Hindlimb muscle (tissue), 1 donor: ENCODE measurements at regions not wholly inside any gene's neighbourhood (a gene's known extent, or its start where the extent isn't known, plus 50 kb on each side); places are given as distances from the start of the nearest gene placed in this dataset.
"Not testable (repeated sequence)": the region's sequence is repeated elsewhere in the genome, so short reads cannot be mapped to it uniquely, and the experiment has no call there.

ENCODE experiments used
- DNase-seq: peaks from one replicate; pipeline ENCODE4 v3.0.0-alpha.2; 2013

DNA sequence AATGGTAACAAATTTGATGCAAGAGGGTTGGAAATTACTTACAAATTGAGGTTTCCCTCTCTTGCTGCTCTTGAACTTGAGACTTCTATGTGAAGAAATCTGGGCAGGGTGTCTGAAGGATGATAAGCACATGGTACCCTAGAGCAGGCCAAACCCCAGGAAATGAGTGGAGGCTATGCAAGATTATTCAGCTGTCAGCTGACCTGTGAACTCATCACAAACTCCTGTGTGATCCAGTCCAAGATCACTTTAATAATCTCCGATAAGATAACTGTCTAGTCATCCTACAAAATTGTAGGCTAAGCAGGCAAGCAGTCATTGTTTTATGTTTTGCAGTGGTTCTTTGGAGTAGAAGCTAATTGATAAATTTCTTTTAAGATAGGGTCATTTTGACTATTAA, 213.1 kb downstream of the BTBD3 start:
- DNase-seq, result no peak

DNA sequence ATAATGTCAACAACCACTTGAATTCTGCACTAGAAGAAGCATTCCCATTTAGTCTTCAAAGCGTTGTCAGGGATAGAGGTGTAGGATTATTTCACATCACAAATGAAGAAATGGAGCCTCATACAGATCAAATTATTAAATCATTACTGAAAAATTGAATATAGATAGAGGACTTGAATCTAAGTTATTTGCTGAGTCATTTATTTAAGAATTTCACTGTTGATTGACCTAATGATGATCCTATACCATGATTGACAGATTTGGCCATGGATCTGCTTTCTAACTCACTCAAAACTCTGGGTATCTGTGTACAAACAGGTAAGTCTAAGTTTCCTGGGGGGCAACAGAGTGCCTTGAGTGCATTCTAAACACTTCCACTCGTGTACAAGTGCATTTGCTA, 215.9 kb downstream of the BTBD3 start:
- DNase-seq, result no peak

DNA sequence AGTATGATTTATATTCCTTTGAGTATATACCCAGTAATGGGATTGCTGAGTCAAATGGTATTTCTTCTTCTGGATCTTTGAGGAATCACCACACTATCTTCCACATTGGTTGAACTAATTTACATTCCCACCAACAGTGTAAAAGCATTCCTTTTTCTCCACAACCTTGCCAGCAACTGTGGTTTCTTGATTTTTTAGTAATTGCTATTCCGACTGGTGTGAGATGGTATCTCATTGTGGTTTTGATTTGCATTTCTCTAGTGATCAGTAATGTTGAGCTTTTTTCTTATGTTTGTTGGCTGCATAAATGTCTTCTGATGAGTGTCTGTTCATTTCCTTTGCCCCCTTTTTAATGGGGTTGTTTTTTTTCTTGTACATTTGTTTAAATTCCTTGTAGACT, 228.3 kb downstream of the BTBD3 start:
- DNase-seq, result not testable (repeated sequence)

DNA sequence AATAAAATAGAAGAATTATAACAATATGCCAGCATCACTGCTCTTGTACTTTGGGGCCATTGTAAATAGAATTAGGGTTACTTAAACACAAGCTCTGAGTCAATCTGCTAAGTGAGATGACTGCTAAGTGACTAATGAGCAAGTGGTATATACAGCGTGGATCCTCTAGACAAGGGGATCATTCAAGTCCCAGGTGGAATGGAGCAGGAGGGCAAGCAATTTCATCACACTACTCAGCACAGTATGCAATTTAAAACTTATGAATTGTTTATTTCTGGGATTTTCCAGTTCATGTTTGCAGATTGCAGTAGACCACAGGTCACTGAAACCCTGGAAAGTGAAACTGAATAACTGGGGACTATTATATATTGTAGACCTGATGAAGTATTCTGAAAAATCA, 235.3 kb downstream of the BTBD3 start:
- no peak for DNase-seq

DNA sequence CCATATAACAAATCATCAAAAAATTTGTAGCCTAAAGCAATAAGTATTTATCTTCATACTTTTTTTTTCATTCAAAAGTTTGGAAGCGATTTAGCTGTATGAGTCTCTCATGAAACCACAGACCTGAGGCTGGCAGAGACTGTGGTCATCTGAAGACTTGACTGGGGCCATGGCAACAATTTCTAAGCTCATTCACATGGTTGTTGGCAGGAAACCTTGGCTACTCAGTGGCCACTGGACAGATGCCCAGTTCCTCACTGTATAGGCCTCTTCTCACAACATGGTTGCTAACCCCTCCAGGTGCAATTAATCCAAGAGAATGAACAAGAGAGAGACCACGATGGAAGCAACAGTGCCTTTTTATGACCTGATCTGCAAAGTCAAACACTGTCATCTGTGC, 235.9 kb downstream of the BTBD3 start:
- DNase-seq, result no peak

DNA sequence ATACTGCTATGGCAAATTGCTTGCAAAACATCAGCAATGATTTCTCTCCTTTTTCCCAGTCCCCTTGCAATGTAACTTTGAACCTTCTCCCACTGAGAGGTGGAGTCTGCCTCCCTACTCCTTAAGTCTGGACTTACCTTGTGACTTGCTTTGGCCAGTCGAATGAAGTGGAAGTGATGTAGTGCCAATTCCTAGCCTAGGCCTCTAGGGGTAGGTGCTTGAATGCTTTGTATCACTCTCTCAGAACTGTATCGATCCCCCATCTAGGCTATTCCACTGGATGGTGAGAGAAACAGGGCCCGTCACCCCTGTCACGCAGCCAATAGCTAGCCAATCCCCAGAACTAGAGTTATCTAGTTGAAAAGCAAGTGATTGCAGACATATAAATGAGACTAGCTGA, 238.6 kb downstream of the BTBD3 start:
- no peak for DNase-seq

DNA sequence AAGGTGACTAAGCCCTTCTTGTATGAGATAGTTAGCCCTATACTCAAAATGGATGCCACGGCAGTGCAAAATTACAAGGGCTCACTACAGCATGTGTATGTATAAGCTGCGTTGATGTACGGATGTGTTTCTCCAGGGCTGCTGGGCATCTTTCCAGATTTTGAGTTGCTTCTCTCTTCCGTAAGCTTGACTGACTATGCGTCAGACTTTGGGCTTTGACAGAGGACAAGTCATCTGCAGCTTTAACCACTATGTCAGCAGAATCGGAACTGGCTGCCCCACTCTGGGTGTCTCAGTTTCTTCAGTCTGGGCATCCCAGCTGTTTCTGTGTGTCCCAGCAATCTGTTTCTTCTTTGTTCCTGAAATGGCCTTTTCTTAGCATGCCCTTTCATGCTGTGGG, 241.6 kb downstream of the BTBD3 start:
- DNase-seq, result no peak

DNA sequence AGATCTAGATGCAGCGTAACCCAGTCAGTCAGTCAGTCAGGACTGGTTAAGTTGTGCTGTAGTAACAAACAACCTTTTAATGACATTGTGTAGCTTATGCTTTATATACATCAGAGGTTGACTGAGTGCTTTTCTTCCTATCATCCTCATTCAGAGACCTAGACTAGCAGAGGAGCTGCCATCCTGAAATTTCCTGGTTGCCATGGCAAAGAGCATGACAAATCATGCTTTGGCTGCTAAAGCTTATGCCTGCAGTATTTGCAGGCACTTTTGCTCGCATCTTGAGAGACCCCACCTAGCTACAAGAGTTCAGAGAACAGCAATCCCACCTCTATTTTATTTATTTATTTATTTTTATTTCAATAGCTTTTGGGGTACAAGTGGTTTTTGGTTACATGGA, 244.0 kb downstream of the BTBD3 start:
- no peak for DNase-seq

DNA sequence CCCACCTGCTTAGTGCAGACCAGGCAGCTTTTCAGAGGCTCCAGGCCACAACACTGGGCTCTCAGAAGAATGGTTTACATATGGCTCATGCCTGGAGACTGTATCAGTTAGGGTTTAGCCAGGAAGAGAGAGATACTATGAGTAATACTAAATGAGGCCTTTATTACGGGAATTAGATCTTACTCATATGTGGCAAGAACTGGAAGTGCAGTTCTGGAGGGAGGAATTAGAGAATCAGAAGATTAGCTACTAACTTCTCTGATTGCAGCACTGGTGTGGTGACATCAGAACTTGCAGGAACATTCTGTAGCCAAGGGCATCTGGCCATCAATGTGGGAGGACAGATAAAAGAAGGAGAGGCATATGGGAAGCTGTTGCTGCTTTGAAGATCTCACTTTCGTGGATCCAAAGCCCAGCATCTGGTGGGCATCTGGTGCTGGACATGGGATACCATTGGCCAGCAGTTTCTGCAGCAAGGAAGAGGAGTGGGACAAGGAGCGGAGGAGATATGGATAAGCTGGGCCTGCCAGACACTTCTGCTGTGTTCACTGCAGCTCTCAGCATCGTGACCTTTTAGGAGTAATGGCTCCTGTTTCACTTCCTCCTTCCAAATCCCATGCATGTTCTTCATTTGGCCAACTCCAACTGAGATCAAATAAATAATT, 248.5 kb downstream of the BTBD3 start:
- no peak for DNase-seq

DNA sequence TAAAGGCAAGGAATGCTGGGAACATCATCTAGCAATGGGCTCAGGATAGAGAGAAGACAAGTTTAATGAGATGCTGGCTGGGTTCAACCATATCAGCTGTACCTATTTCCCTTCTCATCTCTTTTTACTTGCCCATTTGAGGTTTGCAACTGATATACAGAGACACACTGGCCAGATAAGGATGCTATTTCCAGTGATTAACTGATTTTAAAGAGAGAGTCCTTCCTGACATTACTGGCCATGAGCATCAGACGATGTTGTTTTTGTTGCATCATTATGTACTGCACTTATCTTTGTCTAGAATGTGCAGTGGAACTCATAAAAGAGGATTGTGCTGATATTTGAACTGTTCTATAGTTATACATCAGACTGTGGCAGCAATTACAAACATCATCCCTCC, 252.7 kb downstream of the BTBD3 start:
- no peak for DNase-seq

DNA sequence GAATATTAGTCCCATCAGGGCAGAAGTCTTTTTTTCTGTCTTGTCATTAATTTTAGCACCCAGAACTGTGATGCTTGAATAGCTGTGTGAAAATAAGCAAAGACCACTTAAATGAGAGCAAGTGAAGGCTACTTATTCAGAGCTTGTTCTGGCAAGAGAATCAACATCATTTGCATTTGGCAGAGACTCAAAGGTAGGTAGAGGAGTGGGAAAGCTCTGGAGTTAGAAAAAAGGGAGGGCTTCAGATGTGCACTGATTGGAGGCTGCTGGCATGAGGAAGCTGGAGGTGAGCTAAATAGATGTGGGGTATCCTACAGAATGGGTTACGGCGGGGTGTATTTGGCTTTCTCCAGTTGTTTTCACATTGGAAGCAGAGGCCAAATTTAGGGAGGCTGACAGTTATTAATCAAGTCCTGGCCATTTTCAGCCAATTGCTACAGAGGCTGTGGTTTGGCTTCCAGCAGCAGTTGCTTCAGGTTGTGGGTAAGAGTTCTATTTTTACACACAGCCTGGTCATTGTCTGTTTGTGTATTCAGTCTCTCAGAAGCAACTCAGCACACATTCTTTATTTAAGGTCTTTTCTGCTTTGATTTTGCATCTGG, 254.3 kb downstream of the BTBD3 start:
- no peak for DNase-seq

DNA sequence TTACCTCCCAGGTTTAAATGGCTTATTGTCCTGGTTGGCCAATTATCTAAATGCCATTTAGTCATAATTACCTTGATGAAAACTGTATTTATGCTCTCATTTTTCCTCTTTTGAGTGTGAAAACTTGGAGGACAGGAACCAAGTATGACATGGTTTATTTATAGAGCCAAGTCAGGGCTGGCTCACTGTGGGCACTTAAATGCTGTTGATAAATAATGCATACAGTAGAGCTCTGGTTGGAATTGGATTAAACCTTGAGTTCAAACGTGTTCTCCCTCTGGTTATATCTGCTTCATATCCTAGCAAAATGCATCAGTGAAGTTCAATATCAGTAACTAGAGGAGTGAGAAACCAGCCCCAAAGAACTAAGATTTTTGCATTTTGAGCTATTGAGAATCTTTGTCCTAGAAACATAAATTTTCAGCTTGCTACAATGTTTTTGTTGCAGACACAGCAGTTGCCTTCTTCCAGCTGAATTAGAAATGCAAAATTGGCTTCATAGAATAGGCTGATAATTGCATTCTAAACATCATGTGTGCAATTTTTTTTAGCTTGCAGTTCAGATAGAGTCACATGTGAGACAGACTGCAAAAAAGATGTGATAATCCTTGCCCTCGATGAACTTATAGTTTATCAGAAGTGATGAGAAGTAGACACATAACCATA, 255.8 kb downstream of the BTBD3 start:
- DNase-seq, result no peak

DNA sequence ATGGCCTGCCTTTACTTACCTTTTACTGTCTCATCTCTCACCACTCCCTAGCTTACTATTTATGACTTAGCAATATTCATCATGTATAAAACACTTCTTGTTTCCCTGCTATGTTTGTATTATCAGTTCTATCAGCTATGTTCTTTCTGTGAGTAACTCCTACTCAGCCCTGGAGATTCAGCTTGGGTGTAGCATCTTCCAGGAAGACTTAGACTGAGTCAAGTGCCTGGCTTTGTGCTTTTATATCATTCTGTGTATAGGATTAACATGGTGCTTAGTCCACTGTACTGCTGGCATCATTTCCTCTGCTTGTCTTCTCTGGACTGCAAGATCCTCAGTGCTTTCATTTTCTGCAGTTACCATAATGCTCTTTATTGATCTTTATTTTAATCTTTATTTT, 257.8 kb downstream of the BTBD3 start:
- DNase-seq, result no peak

DNA sequence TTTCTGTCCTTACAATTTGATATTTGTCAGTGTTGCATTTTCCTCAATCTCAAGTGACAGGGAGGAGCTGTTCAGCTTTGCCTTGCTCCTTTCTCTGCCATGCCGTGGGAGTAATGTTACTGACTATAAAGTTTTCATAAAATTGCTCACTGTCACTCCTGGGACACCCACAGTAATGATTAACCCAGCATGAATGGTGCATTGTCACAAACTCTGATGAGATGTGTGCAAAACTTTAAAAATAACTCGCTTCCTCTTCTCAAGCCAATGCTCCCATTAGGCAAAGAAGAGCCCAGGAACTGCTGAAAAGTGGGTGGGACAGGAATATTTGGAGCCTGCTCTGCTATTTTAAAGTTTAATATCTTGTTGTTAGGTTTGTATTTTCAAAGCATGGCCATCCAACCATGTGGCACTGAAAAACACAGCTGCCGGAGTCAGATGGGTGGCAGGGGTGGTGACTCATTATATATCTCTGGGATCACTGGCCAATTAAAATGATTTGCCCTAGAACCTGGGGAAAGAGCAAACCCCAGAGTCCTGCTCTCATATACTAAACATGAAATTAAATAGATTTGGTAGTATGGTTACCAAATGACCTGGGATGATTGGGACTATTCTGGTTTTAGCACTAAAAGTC, 260.1 kb downstream of the BTBD3 start:
- no peak for DNase-seq

DNA sequence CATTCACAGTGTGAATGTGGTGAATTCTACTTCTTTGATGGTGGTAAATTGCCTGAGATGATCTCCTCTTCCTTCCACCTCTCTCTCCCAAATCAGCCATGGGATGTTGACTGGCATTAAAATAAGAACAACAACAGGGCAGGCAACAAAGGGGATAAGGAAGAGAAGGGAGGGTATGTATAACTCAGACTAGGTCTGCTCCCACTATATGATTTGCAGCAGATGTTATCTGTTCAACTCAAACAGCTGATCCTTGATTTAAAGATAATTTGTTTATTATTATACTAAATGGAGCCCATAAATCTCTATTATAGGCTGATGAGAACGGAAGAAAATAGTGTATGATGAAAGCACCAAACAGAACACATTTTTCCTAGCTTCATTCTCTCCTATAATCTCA, 262.0 kb downstream of the BTBD3 start:
- no peak for DNase-seq

DNA sequence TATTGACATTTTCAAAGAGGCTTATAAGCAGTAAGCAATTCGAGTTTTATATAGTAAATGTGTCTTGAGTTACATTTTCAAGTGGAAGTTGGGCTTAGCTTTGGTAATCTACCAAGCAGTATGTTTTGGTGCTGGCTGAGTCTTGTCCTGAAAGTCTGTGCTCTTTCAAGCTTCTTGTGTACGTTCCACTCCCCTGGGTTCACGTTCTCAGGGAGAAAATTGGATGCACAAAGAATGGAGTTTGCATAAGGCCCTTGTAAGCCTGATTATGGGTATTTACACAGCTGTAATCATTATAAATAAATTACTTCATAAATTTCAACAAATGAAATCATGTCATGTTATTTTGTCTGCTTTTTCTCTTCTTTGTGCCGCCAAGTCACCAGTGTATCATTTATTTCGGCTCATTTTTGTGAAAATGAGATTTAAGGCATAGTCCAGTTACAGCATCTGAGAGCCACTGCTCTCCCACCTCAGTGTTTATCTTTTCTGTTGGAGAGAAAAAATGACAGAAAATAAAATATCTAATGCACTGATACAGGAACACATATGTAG, 262.5 kb downstream of the BTBD3 start:
- no peak for DNase-seq

DNA sequence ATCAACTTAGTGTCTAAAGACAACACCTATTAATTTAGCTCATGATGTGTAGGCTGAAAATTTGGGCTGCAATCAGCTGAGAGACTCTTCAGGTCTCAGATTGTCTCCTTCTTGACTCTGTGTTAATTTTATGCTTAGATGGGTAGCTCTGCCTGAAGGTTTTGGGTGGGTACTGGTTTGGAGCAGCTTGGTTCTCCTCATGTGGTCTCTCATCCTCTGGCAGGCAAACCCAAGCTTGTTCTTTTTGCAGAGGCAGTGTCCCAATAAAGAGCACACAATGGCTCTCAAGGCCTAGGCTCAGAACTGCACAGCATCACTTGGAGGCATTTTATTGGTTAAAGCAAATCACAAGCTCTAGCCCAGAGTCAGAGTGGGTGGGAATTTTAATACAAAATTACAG, 280.6 kb downstream of the BTBD3 start:
- no peak for DNase-seq

DNA sequence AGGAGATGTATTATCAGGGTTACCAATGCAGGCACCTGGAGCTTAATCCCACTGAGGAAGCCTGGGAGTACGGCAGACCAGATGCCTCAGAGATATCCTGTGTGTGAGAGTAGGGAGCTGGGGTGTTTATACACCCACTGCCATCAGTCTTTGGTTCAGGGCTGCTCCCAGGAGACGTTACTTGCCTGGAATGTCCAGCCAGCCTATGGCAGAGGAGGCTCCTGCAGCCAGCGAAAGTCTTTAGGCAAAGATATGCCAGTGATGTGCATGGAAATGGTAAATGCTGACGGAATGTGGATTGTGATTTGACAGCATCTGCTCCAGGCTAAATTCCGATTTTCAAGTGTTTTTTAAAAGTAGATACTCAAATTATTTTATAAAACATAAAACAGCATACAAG, 282.0 kb downstream of the BTBD3 start:
- no peak for DNase-seq

DNA sequence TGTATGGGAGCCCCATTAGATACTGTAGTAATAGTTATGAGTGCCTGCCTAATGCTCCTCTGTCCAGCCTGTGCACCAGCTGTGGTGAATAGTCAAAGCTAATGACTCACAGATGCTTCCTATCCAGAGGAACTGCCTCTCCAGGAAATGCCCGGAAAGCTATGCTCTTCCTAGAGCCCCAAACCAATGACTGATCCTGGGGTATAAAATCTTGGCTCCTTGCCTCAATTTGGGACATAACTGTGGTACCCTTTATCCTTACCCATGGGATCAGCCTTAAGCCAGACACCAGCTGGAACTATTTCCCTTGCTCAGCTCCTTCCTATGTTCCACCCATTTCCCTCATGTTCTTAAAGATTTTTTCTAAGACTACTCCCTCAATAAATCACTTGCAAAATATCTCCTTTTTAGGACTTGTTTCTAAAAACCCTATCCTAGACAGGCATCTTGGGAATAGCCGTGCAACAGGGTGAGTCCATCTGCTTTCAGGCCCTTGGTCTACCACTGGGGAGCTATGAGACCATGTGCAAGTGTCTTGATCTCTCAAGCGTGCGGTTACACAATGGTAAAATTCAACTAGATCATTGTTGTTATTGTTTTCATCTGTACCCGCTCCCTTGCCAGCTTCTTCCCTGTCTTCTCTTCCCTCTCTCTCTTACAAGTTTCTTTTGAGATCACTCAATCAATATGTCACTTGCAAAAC, 283.7 kb downstream of the BTBD3 start:
- peak; percentile 6 for DNase-seq

DNA sequence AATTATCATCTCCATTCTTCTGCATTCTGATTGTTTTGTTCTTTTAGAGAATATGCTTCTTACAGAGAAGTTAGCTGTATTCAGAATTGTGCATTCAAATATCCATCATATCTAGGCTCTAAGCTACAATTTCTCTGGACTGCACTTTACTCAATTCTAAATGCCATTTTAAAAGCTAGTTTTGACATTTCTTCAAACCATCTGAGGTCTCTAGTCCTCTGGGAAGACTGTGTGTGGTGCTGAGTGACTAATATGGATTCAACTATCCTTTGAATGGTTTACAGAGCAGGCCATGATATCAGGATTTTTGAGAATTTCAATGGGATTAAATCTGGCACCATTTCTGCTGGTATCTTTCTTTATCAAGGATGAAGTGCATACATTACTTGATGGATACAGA, 285.7 kb downstream of the BTBD3 start:
- DNase-seq, result no peak

DNA sequence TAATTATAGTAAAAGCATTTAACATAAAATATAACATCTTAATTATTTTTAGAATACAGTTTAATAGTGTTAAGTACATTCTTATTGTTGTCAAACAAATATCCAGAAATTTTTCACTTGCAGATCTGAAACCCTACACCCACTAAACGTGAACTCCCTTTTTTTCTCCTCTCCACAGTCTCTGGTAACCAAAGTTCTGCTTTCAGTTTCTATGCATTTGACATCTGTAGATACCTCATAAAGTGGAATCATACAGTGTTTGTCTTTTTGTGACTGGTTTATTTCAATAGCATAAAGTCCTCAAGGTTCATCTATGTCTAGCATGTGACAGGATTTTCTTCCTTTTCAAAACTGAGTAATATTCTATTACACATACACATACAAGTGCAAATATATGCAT, 286.3 kb downstream of the BTBD3 start:
- DNase-seq, result no peak

DNA sequence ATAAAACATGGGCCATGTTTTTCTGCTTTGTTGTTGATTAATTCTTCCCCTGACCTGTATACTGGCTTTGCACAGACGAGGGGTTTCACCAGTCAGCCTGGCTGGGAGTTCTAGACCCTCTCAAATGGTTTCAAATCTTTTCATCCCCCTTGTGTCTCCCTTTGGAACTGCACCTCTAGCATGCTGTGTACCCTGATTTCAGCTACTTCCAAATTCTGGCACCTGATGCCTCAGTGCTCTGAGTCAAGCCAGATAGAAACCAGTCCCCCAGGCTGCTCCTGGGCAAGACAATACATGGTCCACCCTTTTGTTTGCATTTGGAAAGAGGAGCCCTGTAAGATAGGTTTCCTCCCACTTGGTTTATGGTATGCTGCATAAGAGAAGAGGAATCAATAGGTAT, 290.2 kb downstream of the BTBD3 start:
- DNase-seq, result no peak

DNA sequence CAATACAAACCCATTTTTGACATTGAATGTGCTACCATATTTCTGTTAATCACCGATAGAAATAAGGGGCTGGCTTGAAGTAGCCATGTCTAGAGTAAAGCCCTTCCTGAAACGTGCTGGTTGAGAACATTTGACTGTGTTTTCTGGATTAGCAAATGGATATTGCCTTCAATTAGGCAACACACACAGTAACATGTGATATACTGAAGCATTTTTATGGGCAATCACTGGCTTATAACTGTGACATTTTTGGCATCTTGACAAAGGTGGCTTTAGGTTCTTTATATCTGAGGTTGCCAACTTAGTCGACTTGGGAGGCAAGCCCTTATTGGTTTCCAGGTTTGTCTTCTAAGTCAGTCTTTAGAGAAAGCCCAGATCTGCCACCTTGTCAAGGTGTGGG, 292.9 kb downstream of the BTBD3 start:
- DNase-seq, result no peak
